K562 (cell line): ENCODE measurements at regions not wholly inside any gene's neighbourhood (a gene's known extent, or its start where the extent isn't known, plus 50 kb on each side); places are given as distances from the start of the nearest gene placed in this dataset.

Experiments
- ATAC-seq: fragments of 200-7000 bp; cut with Tn5 transposase; 3 replicates; pipeline ENCODE4 v1.9.1; 2020; ENCODE audit warnings: moderate library complexity
- BruUV-seq: library from RNA; stranded (reverse); fragments of 400-500 nt; replicated peaks from 2 replicates; lab custom pipeline; 2021; lab: Mats Ljungman, UMichigan
- CTCF ChIA-PET: fragments of 300-600 bp; formaldehyde crosslinking; extraction: SDS; loops from one replicate; lab custom pipeline; 2021; ENCODE audit warnings: low intra/inter-chr PET ratio; lab: Yijun Ruan, JAX
- POLR2A ChIA-PET: fragments of 300-600, 350-650 bp; sonication (Branson Sonifier 250); formaldehyde crosslinking; extraction: SDS; loops from one replicate; lab custom pipeline; 2021; ENCODE audit warnings: antibody characterized with exemption, inconsistent platforms; lab: Yijun Ruan, JAX
- DNase-seq, 4 experiments: peaks; one replicate each; pipeline versions ENCODE4 v3.0.0 to v3.0.0-alpha.2; 2011 to 2018; ENCODE audit warnings: low spot score in 3 of 4, mixed read lengths in 3 of 4; ENCODE audit errors: extremely low read depth in 1 of 4
- FAIRE-seq: peaks from 2 replicates; lab custom pipeline; 2011; peaks lifted over from hg19 to GRCh38; lab: Jason Lieb, UNC
- H2AFZ ChIP-seq: 2 replicates; pipeline ENCODE4 v1.6.0; 2011; ENCODE audit warnings: low read depth, low read length, control low read depth, inconsistent platforms
- H3K27ac ChIP-seq: fragments of 200-600 bp; 3 replicates; pipeline ENCODE4 v1.8.0; 2011; ENCODE audit warnings: low read depth, mild to moderate bottlenecking, control low read depth, inconsistent platforms, low read length, moderate library complexity, mixed read lengths; ENCODE audit errors: extremely low read depth
- H3K27me3 ChIP-seq, 2 experiments: fragments of 300-600 bp in 1 of 2; 2 replicates in 1 of 2; 3 replicates in 1 of 2; pipeline versions ENCODE4 v1.6.0 to v1.8.0; 2011; ENCODE audit warnings: inconsistent platforms in 2 of 2, low read length in 2 of 2, mild to moderate bottlenecking in 1 of 2, mixed read lengths in 1 of 2, moderate library complexity in 1 of 2; ENCODE audit not compliant: control insufficient read depth in 2 of 2, insufficient read depth in 2 of 2
- H3K36me3 ChIP-seq: fragments of 300-600 bp; 3 replicates; pipeline ENCODE4 v1.8.0; 2011; ENCODE audit warnings: mild to moderate bottlenecking, low read length, inconsistent platforms; ENCODE audit not compliant: control insufficient read depth, insufficient read depth
- H3K4me1 ChIP-seq, 2 experiments: fragments of 200-600 bp in 1 of 2; replicated peaks in 1 of 2; 2 replicates in 1 of 2; 3 replicates in 1 of 2; pipeline versions ENCODE4 v1.5.1 to v1.8.0; 2011; ENCODE audit warnings: inconsistent platforms in 2 of 2, low read length in 2 of 2, mild to moderate bottlenecking in 1 of 2, mixed read lengths in 1 of 2, moderate library complexity in 1 of 2; ENCODE audit not compliant: control insufficient read depth in 2 of 2, insufficient read depth in 2 of 2
- H3K4me2 ChIP-seq: 2 replicates; pipeline ENCODE4 v1.6.1; 2011; ENCODE audit warnings: low read length, control low read depth, inconsistent platforms, mixed read lengths; ENCODE audit not compliant: insufficient read depth
- H3K4me3 ChIP-seq: fragments of 200-600 bp; sonication (generic), shearing (Covaris generic); 2 replicates; pipeline ENCODE4 v1.5.1; 2016; ENCODE audit warnings: control low read depth, inconsistent platforms
- H3K79me2 ChIP-seq: fragments of 200-600 bp; 3 replicates; pipeline ENCODE4 v1.8.0; 2011; ENCODE audit warnings: low read length, inconsistent platforms; ENCODE audit not compliant: control insufficient read depth, insufficient read depth
- H3K9ac ChIP-seq, 2 experiments: 2 replicates each; pipeline versions ENCODE4 v1.6.0 to v1.6.1; 2011; ENCODE audit warnings: low read depth in 2 of 2, low read length in 2 of 2, control low read depth in 1 of 2, inconsistent platforms in 1 of 2, mild to moderate bottlenecking in 1 of 2, mixed read lengths in 1 of 2; ENCODE audit not compliant: insufficient read depth in 1 of 2
- H3K9me1 ChIP-seq: one replicate; pipeline ENCODE4 v1.6.0; 2011; ENCODE audit warnings: inconsistent platforms, mild to moderate bottlenecking, low read length, moderate library complexity; ENCODE audit not compliant: control insufficient read depth, insufficient read depth
- H3K9me3 ChIP-seq: replicated peaks from 2 replicates; pipeline ENCODE4 v1.5.1; 2011; ENCODE audit warnings: low read depth, low read length, inconsistent platforms; ENCODE audit not compliant: control insufficient read depth, insufficient read depth
- H4K20me1 ChIP-seq: replicated peaks from 2 replicates; pipeline ENCODE4 v1.6.1; 2011; ENCODE audit warnings: low read length, inconsistent platforms, mixed read lengths; ENCODE audit not compliant: control insufficient read depth, insufficient read depth
- ADNP ChIP-seq: fragments of 200-800 bp; sonication (Bioruptor generic); IDR thresholded peaks from 2 replicates; pipeline ENCODE4 v1.6.1; 2016; ENCODE audit warnings: missing genetic modification characterization, missing compliant biosample characterization
- ETV6 ChIP-seq, 3 experiments: fragments of 150-350 bp in 1 of 3; sonication (generic) in 1 of 3; formaldehyde crosslinking in 1 of 3; IDR thresholded peaks; 2 replicates each; pipeline versions ENCODE4 v1.6.1 to v1.8.0; 2014 to 2022; ENCODE audit warnings: borderline replicate concordance in 2 of 3, low read depth in 2 of 3, antibody characterized with exemption in 1 of 3, low read length in 1 of 3, mild to moderate bottlenecking in 1 of 3, missing genetic modification reagents in 1 of 3
- FOXA1 ChIP-seq: fragments of 450-650 bp; IDR thresholded peaks from 2 replicates; pipeline ENCODE4 v1.6.1; 2016; ENCODE audit warnings: mild to moderate bottlenecking, borderline replicate concordance
- HDGF ChIP-seq: fragments of 450-650 bp; IDR thresholded peaks from 2 replicates; pipeline ENCODE4 v1.6.1; 2016
- LARP7 ChIP-seq: fragments of 450-650 bp; IDR thresholded peaks from 2 replicates; pipeline ENCODE4 v1.6.1; 2016
- NCOA2 ChIP-seq, 2 experiments: fragments of 450-650 bp; IDR thresholded peaks; 2 replicates each; pipeline ENCODE4 v1.6.1; 2018; ENCODE audit warnings: mild to moderate bottlenecking in 2 of 2, moderate library complexity in 1 of 2; ENCODE audit not compliant: partially characterized antibody in 2 of 2
- PHB ChIP-seq: fragments of 250-450 bp; sonication (Bioruptor Pico); IDR thresholded peaks from 2 replicates; pipeline ENCODE4 v1.5.0; 2021
- PHF20 ChIP-seq: fragments of 450-650 bp; IDR thresholded peaks from 2 replicates; pipeline ENCODE4 v1.6.1; 2018; ENCODE audit not compliant: partially characterized antibody
- RBM14 ChIP-seq: fragments of 200-400 bp; formaldehyde crosslinking; IDR thresholded peaks from 2 replicates; pipeline ENCODE4 v1.6.1; 2018; ENCODE audit warnings: low read depth, mild to moderate bottlenecking, low read length, moderate library complexity, borderline replicate concordance; ENCODE audit not compliant: insufficient read depth
- SMARCB1 ChIP-seq: IDR thresholded peaks from 2 replicates; pipeline ENCODE4 v1.6.1; 2011; ENCODE audit warnings: improper control_type of control experiment, low read depth; ENCODE audit not compliant: insufficient read length
- ZNF12 ChIP-seq: sonication (generic); formaldehyde crosslinking; IDR thresholded peaks from 2 replicates; pipeline ENCODE4 v1.4.0; 2020; ENCODE audit warnings: mild to moderate bottlenecking, missing genetic modification reagents
- ZNF830 ChIP-seq: fragments of 250-450 bp; sonication (Bioruptor Pico); IDR thresholded peaks from 2 replicates; pipeline ENCODE4 v1.5.0; 2021; ENCODE audit warnings: mild to moderate bottlenecking
- in situ Hi-C: fragments of 300-500 bp; cut with MboI; formaldehyde crosslinking; loops from 4 replicates; pipeline ENCODE4 v1.15.0; 2018; ENCODE audit warnings: inconsistent platforms, mixed read lengths
- intact Hi-C: fragments of 100-400 bp; cut with micrococcal nuclease; formaldehyde crosslinking; loops from 2 replicates; pipeline ENCODE4 v1.14.2; 2022
- TF ChIP-seq, protein P1 (sequence below): IDR thresholded peaks from 2 replicates; pipeline ENCODE4 v1.6.1; 2016; ENCODE audit warnings: missing genetic modification characterization, missing compliant biosample characterization
- TF ChIP-seq, protein P2 (sequence below): fragments of 450-650 bp; IDR thresholded peaks from 2 replicates; pipeline ENCODE4 v1.6.1; 2017; ENCODE audit warnings: antibody characterized with exemption
- TF ChIP-seq, protein P3 (sequence below): IDR thresholded peaks from 2 replicates; pipeline ENCODE4 v1.6.1; 2011; ENCODE audit warnings: borderline replicate concordance, low read depth, mild to moderate bottlenecking, moderate library complexity, low read length; ENCODE audit not compliant: insufficient read depth, poor library complexity, severe bottlenecking

DNA sequence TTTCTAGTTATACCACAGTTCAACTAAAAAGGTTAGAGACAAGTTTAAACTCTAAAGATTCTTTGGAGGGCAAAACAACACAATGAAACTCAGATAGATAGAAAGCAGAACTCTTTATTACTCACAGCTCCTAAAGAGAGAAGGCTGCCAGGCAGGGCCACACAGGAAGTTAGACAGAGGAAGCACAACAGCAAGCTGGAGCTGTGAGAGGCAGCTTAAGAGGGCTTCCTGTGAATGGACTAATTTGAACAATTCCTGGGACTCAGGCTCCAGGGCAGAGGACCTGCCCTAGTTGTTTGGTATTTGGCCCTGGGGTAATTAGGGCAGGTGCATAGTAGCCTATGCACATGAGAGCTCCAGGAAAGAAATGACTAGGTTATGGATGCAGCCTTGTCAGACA is 803.6 kb downstream of the DIAPH3 start (continued):
- TF ChIP-seq ZNF12 (CRISPR knock-in tag) (no peak), ADNP (tag) (no peak), LARP7 (no peak)
- TF ChIP-seq, all 486 proteins: peak for 0

DNA sequence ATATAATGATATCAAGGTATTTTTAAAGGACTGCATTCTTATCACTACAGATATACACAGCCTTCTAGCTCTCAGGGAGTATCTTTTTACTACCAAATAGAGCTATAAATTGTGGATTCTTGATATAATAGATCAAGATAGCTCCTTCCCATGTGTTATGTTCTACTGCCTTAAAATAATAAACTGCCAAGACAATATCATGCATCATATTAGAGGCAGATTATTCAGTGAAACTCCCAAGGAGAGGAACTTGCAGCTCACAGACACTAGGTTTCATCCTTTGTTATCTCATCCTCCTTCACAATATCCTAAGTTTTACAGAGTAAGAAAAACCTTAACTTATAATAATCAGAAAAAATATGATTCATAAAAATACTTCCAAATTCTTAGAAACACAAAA is 802.8 kb downstream of the DIAPH3 start:
- FAIRE-seq (no peak), ATAC-seq (no peak), DNase-seq (no peak)
- H3K36me3 ChIP-seq, result no peaks in the 10 kb centered on the region
- H3K4me3 ChIP-seq, result no peak overlapping the region
- no TSS peak for BruUV-seq
- ChIA-PET CTCF (no interaction called here), POLR2A (interaction anchor here (1.2 kb wide), 1 partner anchor 14 kb away, joined by 3 read pairs; no protein-coding TSS in a partner anchor)
- no peaks in the 10 kb centered on the region for H3K27me3 ChIP-seq
- no peak overlapping the region for H3K9ac ChIP-seq
- no peak overlapping the region for H3K4me2 ChIP-seq
- in situ Hi-C loops (no loop called here), intact Hi-C loops (no loop called here)
- H3K9me3 ChIP-seq, result no peaks in the 10 kb centered on the region
- H3K9me1 ChIP-seq, result no peaks in the 10 kb centered on the region
- no peaks in the 10 kb centered on the region for H3K79me2 ChIP-seq
- no peaks in the 10 kb centered on the region; a peak in 1 of 5 replicates for H3K4me1 ChIP-seq
- H2AFZ ChIP-seq, result no peak overlapping the region
- H3K27ac ChIP-seq, result no peak overlapping the region
- no peaks in the 10 kb centered on the region for H4K20me1 ChIP-seq
- TF ChIP-seq, protein P1, sequence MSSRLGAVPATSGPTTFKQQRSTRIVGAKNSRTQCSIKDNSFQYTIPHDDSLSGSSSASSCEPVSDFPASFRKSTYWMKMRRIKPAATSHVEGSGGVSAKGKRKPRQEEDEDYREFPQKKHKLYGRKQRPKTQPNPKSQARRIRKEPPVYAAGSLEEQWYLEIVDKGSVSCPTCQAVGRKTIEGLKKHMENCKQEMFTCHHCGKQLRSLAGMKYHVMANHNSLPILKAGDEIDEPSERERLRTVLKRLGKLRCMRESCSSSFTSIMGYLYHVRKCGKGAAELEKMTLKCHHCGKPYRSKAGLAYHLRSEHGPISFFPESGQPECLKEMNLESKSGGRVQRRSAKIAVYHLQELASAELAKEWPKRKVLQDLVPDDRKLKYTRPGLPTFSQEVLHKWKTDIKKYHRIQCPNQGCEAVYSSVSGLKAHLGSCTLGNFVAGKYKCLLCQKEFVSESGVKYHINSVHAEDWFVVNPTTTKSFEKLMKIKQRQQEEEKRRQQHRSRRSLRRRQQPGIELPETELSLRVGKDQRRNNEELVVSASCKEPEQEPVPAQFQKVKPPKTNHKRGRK (tag), result no peak
- TF ChIP-seq PHF20 (no peak), ZNF830 (CRISPR knock-in tag) (no peak), HDGF (no peak), FOXA1 (no peak), PHB (CRISPR knock-in tag) (no peak), RBM14 (no peak), ETV6 (IDR thresholded peaks at IDR 0.05; ENCODE audit: borderline replicate concordance in 1 of 2, low read depth in 2 of 2, low read length in 1 of 2) (no peak), ETV6 (CRISPR knock-in tag; IDR thresholded peaks at IDR 0.05; ENCODE audit: borderline replicate concordance) (no peak), SMARCB1 (no peak), NCOA2 (IDR thresholded peaks at IDR 0.05; ENCODE audit: partially characterized antibody in 2 of 2) (no peak)
- TF ChIP-seq, protein P2, sequence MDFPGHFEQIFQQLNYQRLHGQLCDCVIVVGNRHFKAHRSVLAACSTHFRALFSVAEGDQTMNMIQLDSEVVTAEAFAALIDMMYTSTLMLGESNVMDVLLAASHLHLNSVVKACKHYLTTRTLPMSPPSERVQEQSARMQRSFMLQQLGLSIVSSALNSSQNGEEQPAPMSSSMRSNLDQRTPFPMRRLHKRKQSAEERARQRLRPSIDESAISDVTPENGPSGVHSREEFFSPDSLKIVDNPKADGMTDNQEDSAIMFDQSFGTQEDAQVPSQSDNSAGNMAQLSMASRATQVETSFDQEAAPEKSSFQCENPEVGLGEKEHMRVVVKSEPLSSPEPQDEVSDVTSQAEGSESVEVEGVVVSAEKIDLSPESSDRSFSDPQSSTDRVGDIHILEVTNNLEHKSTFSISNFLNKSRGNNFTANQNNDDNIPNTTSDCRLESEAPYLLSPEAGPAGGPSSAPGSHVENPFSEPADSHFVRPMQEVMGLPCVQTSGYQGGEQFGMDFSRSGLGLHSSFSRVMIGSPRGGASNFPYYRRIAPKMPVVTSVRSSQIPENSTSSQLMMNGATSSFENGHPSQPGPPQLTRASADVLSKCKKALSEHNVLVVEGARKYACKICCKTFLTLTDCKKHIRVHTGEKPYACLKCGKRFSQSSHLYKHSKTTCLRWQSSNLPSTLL, result no peak
- TF ChIP-seq, protein P3, sequence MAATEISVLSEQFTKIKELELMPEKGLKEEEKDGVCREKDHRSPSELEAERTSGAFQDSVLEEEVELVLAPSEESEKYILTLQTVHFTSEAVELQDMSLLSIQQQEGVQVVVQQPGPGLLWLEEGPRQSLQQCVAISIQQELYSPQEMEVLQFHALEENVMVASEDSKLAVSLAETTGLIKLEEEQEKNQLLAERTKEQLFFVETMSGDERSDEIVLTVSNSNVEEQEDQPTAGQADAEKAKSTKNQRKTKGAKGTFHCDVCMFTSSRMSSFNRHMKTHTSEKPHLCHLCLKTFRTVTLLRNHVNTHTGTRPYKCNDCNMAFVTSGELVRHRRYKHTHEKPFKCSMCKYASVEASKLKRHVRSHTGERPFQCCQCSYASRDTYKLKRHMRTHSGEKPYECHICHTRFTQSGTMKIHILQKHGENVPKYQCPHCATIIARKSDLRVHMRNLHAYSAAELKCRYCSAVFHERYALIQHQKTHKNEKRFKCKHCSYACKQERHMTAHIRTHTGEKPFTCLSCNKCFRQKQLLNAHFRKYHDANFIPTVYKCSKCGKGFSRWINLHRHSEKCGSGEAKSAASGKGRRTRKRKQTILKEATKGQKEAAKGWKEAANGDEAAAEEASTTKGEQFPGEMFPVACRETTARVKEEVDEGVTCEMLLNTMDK, result no peak
